Vagina (tissue), 2 donors: ENCODE measurements at regions not wholly inside any gene's neighbourhood (a gene's known extent, or its start where the extent isn't known, plus 50 kb on each side); places are given as distances from the start of the nearest gene placed in this dataset.

ENCODE experiments used
- POLR2A ChIP-seq, 2 donors: fragments of 450-650 bp; IDR thresholded peaks; one replicate each; pipeline ENCODE4 v1.6.1; 2017; ENCODE audit warnings: antibody characterized with exemption in 2 of 2, mild to moderate bottlenecking in 2 of 2, moderate library complexity in 2 of 2
- TF ChIP-seq, protein P1 (sequence below), 3 experiments: fragments of 450-650 bp in 2 of 3; fragments of 200-600 bp in 1 of 3; sonication (generic) in 1 of 3; IDR thresholded peaks; one replicate each; pipeline ENCODE4 v1.5.1; 2017 to 2019; ENCODE audit warnings: antibody characterized with exemption in 3 of 3, mild to moderate bottlenecking in 2 of 3, moderate library complexity in 2 of 3

DNA sequence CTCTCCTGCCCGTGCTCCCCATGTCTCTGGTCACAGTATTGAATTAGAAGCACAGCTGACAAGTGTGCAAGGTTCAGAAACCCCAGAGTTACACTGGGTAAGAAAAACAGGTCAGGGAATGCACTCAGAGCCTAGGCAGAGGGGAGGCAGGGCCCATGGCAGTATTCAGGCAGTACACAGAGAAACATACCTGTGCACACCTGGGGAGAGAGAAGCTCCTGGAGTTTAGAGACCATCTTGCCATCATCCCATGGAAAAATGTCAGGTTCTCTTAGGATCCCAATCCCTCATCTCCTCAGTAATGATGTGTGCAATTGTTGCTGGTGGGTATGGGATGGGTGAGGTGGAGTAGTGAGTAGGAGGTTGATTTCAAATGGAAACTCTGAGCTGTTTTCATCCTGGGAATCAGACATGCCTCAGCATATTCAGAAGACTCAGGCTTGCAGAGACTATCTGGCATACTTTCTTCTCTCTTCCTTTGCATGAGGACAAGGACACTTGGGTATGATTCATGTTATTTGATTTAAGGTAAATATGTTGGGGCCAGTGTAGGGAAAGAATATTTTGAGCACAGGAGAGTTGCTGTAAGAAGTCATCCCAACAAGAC, 228.5 kb downstream of the ESM1 start:
- no peak for TF ChIP-seq POLR2A (IDR thresholded peaks at IDR 0.05)
- TF ChIP-seq, protein P1, sequence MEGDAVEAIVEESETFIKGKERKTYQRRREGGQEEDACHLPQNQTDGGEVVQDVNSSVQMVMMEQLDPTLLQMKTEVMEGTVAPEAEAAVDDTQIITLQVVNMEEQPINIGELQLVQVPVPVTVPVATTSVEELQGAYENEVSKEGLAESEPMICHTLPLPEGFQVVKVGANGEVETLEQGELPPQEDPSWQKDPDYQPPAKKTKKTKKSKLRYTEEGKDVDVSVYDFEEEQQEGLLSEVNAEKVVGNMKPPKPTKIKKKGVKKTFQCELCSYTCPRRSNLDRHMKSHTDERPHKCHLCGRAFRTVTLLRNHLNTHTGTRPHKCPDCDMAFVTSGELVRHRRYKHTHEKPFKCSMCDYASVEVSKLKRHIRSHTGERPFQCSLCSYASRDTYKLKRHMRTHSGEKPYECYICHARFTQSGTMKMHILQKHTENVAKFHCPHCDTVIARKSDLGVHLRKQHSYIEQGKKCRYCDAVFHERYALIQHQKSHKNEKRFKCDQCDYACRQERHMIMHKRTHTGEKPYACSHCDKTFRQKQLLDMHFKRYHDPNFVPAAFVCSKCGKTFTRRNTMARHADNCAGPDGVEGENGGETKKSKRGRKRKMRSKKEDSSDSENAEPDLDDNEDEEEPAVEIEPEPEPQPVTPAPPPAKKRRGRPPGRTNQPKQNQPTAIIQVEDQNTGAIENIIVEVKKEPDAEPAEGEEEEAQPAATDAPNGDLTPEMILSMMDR (IDR thresholded peaks at IDR 0.05): no peak
